HTR-8/SVneo (cell line): ENCODE measurements at regions not wholly inside any gene's neighbourhood (a gene's known extent, or its start where the extent isn't known, plus 50 kb on each side); places are given as distances from the start of the nearest gene placed in this dataset.
"Not testable (repeated sequence)": the region's sequence is repeated elsewhere in the genome, so short reads cannot be mapped to it uniquely, and the experiment has no call there.

Experiments
- DNase-seq: peaks from one replicate; pipeline ENCODE4 v3.0.0; 2011; ENCODE audit warnings: low spot score, mixed read lengths; ENCODE audit not compliant: insufficient read length
- FAIRE-seq: peaks from 2 replicates; lab custom pipeline; 2011; peaks lifted over from hg19 to GRCh38; lab: Jason Lieb, UNC

- DNase-seq (no peak), FAIRE-seq (no peak)
Observed at GRCh38 chr6:86306210-86306609, 631.1 kb upstream of the HTR1E start.

GRCh38 chr6:86285876-86286275 lies 643.2 kb upstream of the SYNCRIP start:
- FAIRE-seq (no peak), DNase-seq (no peak)

GRCh38 chr6:86284809-86285480 lies 642.3 kb upstream of the SYNCRIP start:
- not testable (repeated sequence) for DNase-seq, FAIRE-seq

GRCh38 chr6:86283596-86283995 lies 640.9 kb upstream of the SYNCRIP start:
- not testable (repeated sequence) for DNase-seq, FAIRE-seq

GRCh38 chr6:86276056-86276455 lies 633.4 kb upstream of the SYNCRIP start:
- no peak for FAIRE-seq
- no peak for DNase-seq

GRCh38 chr6:86273936-86274335 lies 631.2 kb upstream of the SYNCRIP start:
- FAIRE-seq (no peak), DNase-seq (no peak)

- DNase-seq (no peak), FAIRE-seq (no peak)
Observed at GRCh38 chr6:86256615-86257187, 614.0 kb upstream of the SYNCRIP start.

GRCh38 chr6:86255973-86256372 lies 613.3 kb upstream of the SYNCRIP start:
- FAIRE-seq (no peak), DNase-seq (no peak)

GRCh38 chr6:86251106-86251505 lies 608.4 kb upstream of the SYNCRIP start:
- FAIRE-seq (no peak), DNase-seq (no peak)

- DNase-seq (no peak), FAIRE-seq (no peak)
Observed at GRCh38 chr6:86217906-86218305, 575.2 kb upstream of the SYNCRIP start.

GRCh38 chr6:86215323-86215722 lies 572.6 kb upstream of the SYNCRIP start:
- FAIRE-seq: no peak

GRCh38 chr6:86205980-86206379 lies 563.3 kb upstream of the SYNCRIP start:
- FAIRE-seq: no peak
- no peak for DNase-seq

More at GRCh38 chr6:86215323-86215722, 572.6 kb upstream of the SYNCRIP start:
- DNase-seq: no peak

GRCh38 chr6:86203044-86203443 lies 560.4 kb upstream of the SYNCRIP start:
- no peak for FAIRE-seq
- no peak for DNase-seq

GRCh38 chr6:86193821-86194220 lies 551.1 kb upstream of the SYNCRIP start:
- FAIRE-seq (no peak), DNase-seq (no peak)

GRCh38 chr6:86192123-86192522 lies 549.4 kb upstream of the SYNCRIP start:
- FAIRE-seq (no peak), DNase-seq (no peak)

GRCh38 chr6:86175149-86175548 lies 532.5 kb upstream of the SYNCRIP start:
- not testable (repeated sequence) for DNase-seq, FAIRE-seq

- DNase-seq: no peak
- no peak for FAIRE-seq
Observed at GRCh38 chr6:86154852-86155251, 512.2 kb upstream of the SYNCRIP start.

- no peak for DNase-seq
Observed at GRCh38 chr6:86153521-86153920, 510.8 kb upstream of the SYNCRIP start.

GRCh38 chr6:86152546-86152945 lies 509.9 kb upstream of the SYNCRIP start:
- DNase-seq (no peak), FAIRE-seq (no peak)

More at GRCh38 chr6:86153521-86153920, 510.8 kb upstream of the SYNCRIP start:
- no peak for FAIRE-seq

- FAIRE-seq: no peak
- DNase-seq: no peak
Observed at GRCh38 chr6:86148586-86148985, 505.9 kb upstream of the SYNCRIP start.

GRCh38 chr6:86147859-86148258 lies 505.2 kb upstream of the SYNCRIP start:
- no peak for FAIRE-seq
- no peak for DNase-seq

GRCh38 chr6:86147311-86147710 lies 504.6 kb upstream of the SYNCRIP start:
- DNase-seq: no peak
- FAIRE-seq: no peak
